ENCODE measurements at regions not wholly inside any gene's neighbourhood (a gene's known extent, or its start where the extent isn't known, plus 50 kb on each side); places are given as distances from the start of the nearest gene placed in this dataset.

GRCh38 chr15:79602731-79603130 is 170.6 kb downstream of the MINAR1 start:
- no peaks in the 10 kb centered on the region for H3K9me3 ChIP-seq
- DNase-seq (ENCODE audit: extremely low spot score) = no peak
- H3K36me3 ChIP-seq = no peaks in the 10 kb centered on the region
- intact Hi-C loops (cut with DNase I) = no loop called here
- H3K4me3 ChIP-seq = no peak overlapping the region
- TF ChIP-seq POLR2AphosphoS5 (IDR thresholded peaks at IDR 0.05) = no peak
- TF ChIP-seq CTCF (IDR thresholded peaks at IDR 0.05) = no peak
- TF ChIP-seq POLR2A (IDR thresholded peaks at IDR 0.05; ENCODE audit: low read depth) = no peak
- no peak for TF ChIP-seq EP300 (IDR thresholded peaks at IDR 0.05)
- H3K27me3 ChIP-seq = peaks cover 0 to 3% (median 0%) of the 10 kb centered on the region in 4 donors
- H3K27ac ChIP-seq (replicated peaks in 1 of 4) = no peak overlapping the region
- H3K4me1 ChIP-seq = peaks cover 0 to 7% (median 0%) of the 10 kb centered on the region in 4 donors

DNA sequence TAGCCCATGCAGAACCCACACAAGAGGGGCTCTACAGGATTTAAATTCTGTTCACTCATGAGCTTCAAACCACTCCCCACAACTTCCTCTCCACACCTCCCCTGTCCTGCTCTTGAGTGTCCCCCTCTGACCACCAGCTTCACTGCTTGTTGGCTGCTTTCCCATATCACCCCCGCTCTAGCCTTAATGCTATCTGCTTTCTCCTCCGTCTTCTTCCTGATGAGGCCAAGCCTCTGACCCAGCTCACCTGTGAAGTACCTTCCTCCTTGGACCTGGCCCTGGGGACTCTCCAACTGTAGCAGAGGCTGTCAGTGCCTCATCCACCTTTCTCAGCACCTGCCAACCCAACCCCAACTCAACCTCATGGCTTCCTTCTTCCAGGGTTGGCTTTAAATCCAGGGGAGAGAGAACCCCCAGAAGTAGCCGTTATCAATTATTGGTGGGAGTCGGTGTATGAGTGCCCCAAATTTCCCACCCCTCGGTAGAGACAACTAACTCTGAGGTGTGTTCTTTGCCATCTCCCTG is 174.8 kb downstream of the MINAR1 start:
- peak; percentile 53 for DNase-seq (ENCODE audit: extremely low spot score)
- peaks cover 0 to 7% (median 0%) of the 10 kb centered on the region in 4 donors for H3K4me1 ChIP-seq
- no peak overlapping the region for H3K4me3 ChIP-seq
- TF ChIP-seq CTCF (IDR thresholded peaks at IDR 0.05) (no peak), POLR2A (IDR thresholded peaks at IDR 0.05; ENCODE audit: low read depth) (no peak)
- H3K27ac ChIP-seq (replicated peaks in 1 of 4) = no peak overlapping the region
- H3K27me3 ChIP-seq = no peaks in the 10 kb centered on the region
- no peaks in the 10 kb centered on the region for H3K9me3 ChIP-seq
- WGBS = 91% methylated on average over 5 of the region's 5 CpGs
- intact Hi-C loops (cut with DNase I) = no loop called here
- no peaks in the 10 kb centered on the region for H3K36me3 ChIP-seq

GRCh38 chr15:79608066-79608864 is 176.1 kb downstream of the MINAR1 start:
- Histone ChIP-seq H3K27ac (replicated peaks in 1 of 4) (no peak overlapping the region), H3K4me1 (no peaks in the 10 kb centered on the region), H3K27me3 (peaks cover 0 to 6% (median 0%) of the 10 kb centered on the region in 4 donors), H3K9me3 (no peaks in the 10 kb centered on the region), H3K4me3 (no peak overlapping the region), H3K36me3 (no peaks in the 10 kb centered on the region)
- WGBS = 43% methylated on average over 3 of the region's 3 CpGs
- DNase-seq (ENCODE audit: extremely low spot score) = peak; percentile 75
- intact Hi-C loops (cut with DNase I) = no loop called here
- TF ChIP-seq EP300 (IDR thresholded peaks at IDR 0.05) (no peak), CTCF (IDR thresholded peaks at IDR 0.05) (no peak), POLR2A (IDR thresholded peaks at IDR 0.05; ENCODE audit: low read depth) (no peak), POLR2AphosphoS5 (IDR thresholded peaks at IDR 0.05) (no peak)

DNA sequence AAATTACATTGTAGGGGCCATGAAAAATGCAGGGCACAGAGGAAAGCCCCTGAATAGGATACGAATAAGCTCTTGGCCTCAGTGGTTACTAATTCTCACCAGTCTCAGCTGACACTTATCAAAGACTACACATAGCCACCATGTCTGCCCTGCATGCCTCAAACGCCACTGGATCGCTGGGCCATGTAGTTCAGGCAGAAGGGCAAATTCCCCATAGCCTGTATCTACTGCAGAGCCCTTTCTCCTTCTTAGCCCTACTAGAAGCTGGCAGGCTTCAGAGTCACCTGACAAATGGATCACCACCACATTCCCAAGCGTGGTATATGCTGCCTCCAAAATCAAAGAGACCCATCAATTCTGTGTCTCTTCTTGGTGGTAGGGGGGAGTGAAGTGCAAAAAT is 177.4 kb downstream of the MINAR1 start:
- peak; percentile 79 for DNase-seq (ENCODE audit: extremely low spot score)
- peaks cover 0 to 6% (median 0%) of the 10 kb centered on the region in 4 donors for H3K27me3 ChIP-seq
- intact Hi-C loops (cut with DNase I) = no loop called here
- WGBS = 90% methylated on average over 4 of the region's 4 CpGs
- H3K9me3 ChIP-seq = no peaks in the 10 kb centered on the region
- H3K4me3 ChIP-seq = no peak overlapping the region
- no peak for TF ChIP-seq POLR2AphosphoS5 (IDR thresholded peaks at IDR 0.05)
- TF ChIP-seq CTCF (IDR thresholded peaks at IDR 0.05) = no peak
- TF ChIP-seq EP300 (IDR thresholded peaks at IDR 0.05) = no peak
- no peak for TF ChIP-seq POLR2A (IDR thresholded peaks at IDR 0.05; ENCODE audit: low read depth)
- no peak overlapping the region for H3K27ac ChIP-seq (replicated peaks in 1 of 4)
- H3K4me1 ChIP-seq = no peaks in the 10 kb centered on the region
- H3K36me3 ChIP-seq = no peaks in the 10 kb centered on the region
